HEK293 (cell line): ENCODE measurements at regions not wholly inside any gene's neighbourhood (a gene's known extent, or its start where the extent isn't known, plus 50 kb on each side); places are given as distances from the start of the nearest gene placed in this dataset.

Experiments used
- CTCF ChIA-PET: fragments of 350-600 bp; formaldehyde crosslinking; extraction: SDS; loops from one replicate; lab custom pipeline; 2021; ENCODE audit warnings: antibody characterized with exemption; lab: Yijun Ruan, JAX
- POLR2A ChIA-PET: fragments of 300-600 bp; formaldehyde crosslinking; extraction: SDS; loops from one replicate; lab custom pipeline; 2020; ENCODE audit warnings: antibody characterized with exemption, inconsistent platforms; lab: Yijun Ruan, JAX
- H3K27ac ChIP-seq: fragments of 200-500 bp; sonication (Bioruptor generic); 2 replicates; pipeline ENCODE4 v1.5.1; 2014; ENCODE audit warnings: low read depth, low read length, control low read depth, inconsistent platforms; ENCODE audit errors: extremely low read depth
- H3K36me3 ChIP-seq, 2 experiments: fragments of 200-500 bp in 1 of 2; sonication (Bioruptor generic) in 1 of 2; 1 replicate in 1 of 2; 2 replicates in 1 of 2; pipeline ENCODE4 v1.5.1; 2014 to 2017; ENCODE audit warnings: inconsistent platforms in 2 of 2, low read length in 2 of 2; ENCODE audit not compliant: control insufficient read depth in 2 of 2, insufficient read depth in 1 of 2
- H3K4me1 ChIP-seq: fragments of 200-500 bp; sonication (Bioruptor generic); 2 replicates; pipeline ENCODE4 v1.5.1; 2014; ENCODE audit warnings: mild to moderate bottlenecking, low read length, inconsistent platforms; ENCODE audit not compliant: control insufficient read depth, insufficient read depth
- H3K4me3 ChIP-seq: 2 replicates; pipeline ENCODE4 v1.5.1; 2011; ENCODE audit warnings: low read depth, mild to moderate bottlenecking, control low read depth, low read length, moderate library complexity
- H3K9me3 ChIP-seq: fragments of 200-500 bp; sonication (Bioruptor generic); 2 replicates; pipeline ENCODE4 v1.5.1; 2014; ENCODE audit warnings: low read depth, low read length, inconsistent platforms; ENCODE audit not compliant: control insufficient read depth, insufficient read depth
- GLI4 ChIP-seq: fragments of 450-650 bp; formaldehyde crosslinking; IDR thresholded peaks from 2 replicates; pipeline ENCODE4 v1.5.1; 2016; ENCODE audit warnings: missing biosample characterization, missing genetic modification characterization
- HOXC10 ChIP-seq: sonication (generic); formaldehyde crosslinking; IDR thresholded peaks from 2 replicates; pipeline ENCODE4 v1.8.1; 2023; ENCODE audit warnings: mild to moderate bottlenecking, missing genetic modification reagents
- KLF8 ChIP-seq: fragments of 450-650 bp; formaldehyde crosslinking; IDR thresholded peaks from 2 replicates; pipeline ENCODE4 v1.5.1; 2016; ENCODE audit warnings: missing biosample characterization, missing genetic modification characterization
- OVOL3 ChIP-seq: fragments of 450-650 bp; formaldehyde crosslinking; IDR thresholded peaks from 2 replicates; pipeline ENCODE4 v1.5.1; 2016; ENCODE audit warnings: missing biosample characterization, missing genetic modification characterization
- PRDM4 ChIP-seq: fragments of 450-650 bp; formaldehyde crosslinking; IDR thresholded peaks from 2 replicates; pipeline ENCODE4 v1.5.1; 2017; ENCODE audit warnings: missing biosample characterization, missing genetic modification characterization
- ZBTB1 ChIP-seq: fragments of 450-650 bp; formaldehyde crosslinking; IDR thresholded peaks from 2 replicates; pipeline ENCODE4 v1.5.1; 2016; ENCODE audit warnings: missing biosample characterization, missing genetic modification characterization
- ZBTB49 ChIP-seq: fragments of 450-650 bp; formaldehyde crosslinking; IDR thresholded peaks from 2 replicates; pipeline ENCODE4 v1.5.1; 2016; ENCODE audit warnings: missing biosample characterization, missing genetic modification characterization, low read depth
- ZFHX2 ChIP-seq: fragments of 450-650 bp; formaldehyde crosslinking; conservative IDR thresholded peaks from 2 replicates; pipeline ENCODE4 v1.5.1; 2016; ENCODE audit warnings: missing biosample characterization, missing genetic modification characterization
- ZNF157 ChIP-seq: fragments of 450-650 bp; formaldehyde crosslinking; IDR thresholded peaks from 2 replicates; pipeline ENCODE4 v1.5.1; 2016; ENCODE audit warnings: missing biosample characterization, missing genetic modification characterization
- ZNF239 ChIP-seq: fragments of 450-650 bp; formaldehyde crosslinking; IDR thresholded peaks from 2 replicates; pipeline ENCODE4 v1.5.1; 2016; ENCODE audit warnings: missing biosample characterization, missing genetic modification characterization
- ZNF280D ChIP-seq: fragments of 450-650 bp; formaldehyde crosslinking; IDR thresholded peaks from 2 replicates; pipeline ENCODE4 v1.5.1; 2016; ENCODE audit warnings: missing biosample characterization, missing genetic modification characterization
- ZNF302 ChIP-seq: fragments of 450-650 bp; formaldehyde crosslinking; IDR thresholded peaks from 2 replicates; pipeline ENCODE4 v1.5.1; 2016; ENCODE audit warnings: missing biosample characterization, missing genetic modification characterization, low read depth
- ZNF513 ChIP-seq: fragments of 450-650 bp; IDR thresholded peaks from 2 replicates; pipeline ENCODE4 v1.5.1; 2018; ENCODE audit warnings: missing biosample characterization, missing genetic modification characterization
- ZNF580 ChIP-seq: fragments of 450-650 bp; formaldehyde crosslinking; IDR thresholded peaks from 2 replicates; pipeline ENCODE4 v1.5.1; 2016; ENCODE audit warnings: missing biosample characterization, missing genetic modification characterization
- ZNF629 ChIP-seq: fragments of 450-650 bp; formaldehyde crosslinking; IDR thresholded peaks from 2 replicates; pipeline ENCODE4 v1.5.1; 2017; ENCODE audit warnings: missing biosample characterization, missing genetic modification characterization
- ZNF701 ChIP-seq: fragments of 450-650 bp; formaldehyde crosslinking; IDR thresholded peaks from 2 replicates; pipeline ENCODE4 v1.5.1; 2016; ENCODE audit warnings: missing biosample characterization, missing genetic modification characterization
- ZNF707 ChIP-seq: fragments of 450-650 bp; formaldehyde crosslinking; IDR thresholded peaks from 2 replicates; pipeline ENCODE4 v1.5.1; 2016; ENCODE audit warnings: missing biosample characterization, missing genetic modification characterization
- ZNF792 ChIP-seq: fragments of 450-650 bp; formaldehyde crosslinking; IDR thresholded peaks from 2 replicates; pipeline ENCODE4 v1.5.1; 2016; ENCODE audit warnings: missing biosample characterization, missing genetic modification characterization

- no peaks in the 10 kb centered on the region for H3K9me3 ChIP-seq
- H3K4me1 ChIP-seq = no peaks in the 10 kb centered on the region
- ChIA-PET POLR2A (no interaction called here), CTCF (no interaction called here)
- no peak for TF ChIP-seq ZNF629 (tag by site-specific recombination)
- TF ChIP-seq ZFHX2 = no peak
- TF ChIP-seq ZNF701 (tag by site-specific recombination) = no peak
- TF ChIP-seq ZNF513 (tag by site-specific recombination) = no peak
- TF ChIP-seq ZBTB1 (tag by site-specific recombination) = no peak
- TF ChIP-seq OVOL3 (tag by site-specific recombination) = no peak
- no peak for TF ChIP-seq ZBTB49
- no peak for TF ChIP-seq PRDM4 (tag by site-specific recombination)
- TF ChIP-seq ZNF580 (tag by site-specific recombination) = no peak
- no peak for TF ChIP-seq ZNF239
- no peak for TF ChIP-seq KLF8 (tag by site-specific recombination)
- no peak for TF ChIP-seq ZNF302
- no peak for TF ChIP-seq ZNF792 (tag by site-specific recombination)
- H3K4me3 ChIP-seq = no peak overlapping the region
- H3K27ac ChIP-seq = no peak overlapping the region
- no peaks in the 10 kb centered on the region for H3K36me3 ChIP-seq
Observed at GRCh38 chr4:34158878-34159277, 2085.4 kb downstream of the ARAP2 start.

GRCh38 chr4:34170946-34171345 is 2073.4 kb downstream of the ARAP2 start:
- H3K9me3 ChIP-seq = no peaks in the 10 kb centered on the region
- no peak overlapping the region for H3K27ac ChIP-seq
- TF ChIP-seq ZNF280D (tag by site-specific recombination) (no peak), GLI4 (tag by site-specific recombination) (no peak), ZNF157 (no peak), ZNF707 (no peak), HOXC10 (CRISPR knock-in tag) (no peak)
- CTCF ChIA-PET = no interaction called here
- H3K4me3 ChIP-seq = no peak overlapping the region
- no peaks in the 10 kb centered on the region for H3K4me1 ChIP-seq
- H3K36me3 ChIP-seq = no peaks in the 10 kb centered on the region
- POLR2A ChIA-PET = no interaction called here
